Activated CD8-positive, alpha-beta T cell treated with anti-CD3 and anti-CD28 coated beads for 36 hours (primary cell): ENCODE measurements at regions not wholly inside any gene's neighbourhood (a gene's known extent, or its start where the extent isn't known, plus 50 kb on each side); places are given as distances from the start of the nearest gene placed in this dataset.

Source experiments
- ATAC-seq: fragments of 200-7000 bp; cut with Tn5 transposase; one replicate; pipeline ENCODE4 v1.10.0; 2021; ENCODE audit warnings: mild to moderate bottlenecking, moderate library complexity
- CTCF ChIA-PET: fragments of 350-600 bp; sonication (Branson Sonifier 250); formaldehyde crosslinking; loops from one replicate; lab custom pipeline; 2021; ENCODE audit warnings: antibody characterized with exemption; lab: Charles Lee
- POLR2A ChIA-PET: fragments of 350-600 bp; sonication (Branson Sonifier 250); formaldehyde crosslinking; loops from one replicate; lab custom pipeline; 2021; ENCODE audit warnings: antibody characterized with exemption; lab: Charles Lee
- DNase-seq: peaks from one replicate; pipeline ENCODE4 v3.0.0-alpha.2; 2020
- H3K27ac Mint-ChIP-seq: one replicate; pipeline ENCODE4 v1.8.0; 2021; ENCODE audit warnings: mild to moderate bottlenecking, mixed read lengths
- H3K27me3 Mint-ChIP-seq: one replicate; pipeline ENCODE4 v1.8.0; 2021; ENCODE audit warnings: mixed read lengths
- H3K36me3 Mint-ChIP-seq: one replicate; pipeline ENCODE4 v1.8.0; 2021; ENCODE audit warnings: low read depth, mixed read lengths
- H3K4me1 Mint-ChIP-seq: one replicate; pipeline ENCODE4 v1.8.0; 2021; ENCODE audit warnings: low read depth, mixed read lengths
- H3K4me3 Mint-ChIP-seq: one replicate; pipeline ENCODE4 v1.8.0; 2021; ENCODE audit warnings: mild to moderate bottlenecking, moderate library complexity, mixed read lengths
- H3K9me3 Mint-ChIP-seq: one replicate; pipeline ENCODE4 v1.8.0; 2021; ENCODE audit warnings: mixed read lengths
- intact Hi-C: fragments of 100-400 bp; cut with micrococcal nuclease; formaldehyde crosslinking; loops from one replicate; pipeline ENCODE4 v1.10.0; 2022
- TF ChIP-seq, protein P1 (sequence below): fragments of 200-600 bp; IDR thresholded peaks from one replicate; pipeline ENCODE4 v1.8.0; 2022; ENCODE audit warnings: antibody characterized with exemption, mild to moderate bottlenecking

DNA sequence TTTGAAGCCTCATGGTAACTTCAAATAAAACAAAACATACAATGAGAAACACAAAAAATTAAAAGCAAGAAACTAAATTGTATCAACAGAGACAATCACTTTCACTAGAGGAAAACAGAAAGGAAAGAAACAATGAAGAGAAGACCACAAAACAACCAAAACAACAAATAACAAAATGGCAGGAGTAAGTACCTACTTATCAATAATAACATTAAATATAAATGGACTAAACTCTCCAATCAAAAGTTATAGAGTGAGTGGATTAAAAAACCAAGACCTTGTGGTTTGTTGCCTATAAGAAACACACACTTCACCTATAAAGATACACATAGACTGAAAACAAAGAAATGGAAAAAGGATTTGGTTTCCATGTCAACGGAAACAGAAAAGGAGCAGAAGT lies 830.1 kb upstream of the TMEFF2 start:
- ATAC-seq (no peak), DNase-seq (no peak)
- Mint-ChIP-seq H3K4me1 (no peaks in the 10 kb centered on the region), H3K27ac (no peak overlapping the region), H3K4me3 (no peak overlapping the region), H3K36me3 (no peaks in the 10 kb centered on the region), H3K9me3 (peaks cover 4% of the 10 kb centered on the region), H3K27me3 (no peaks in the 10 kb centered on the region)
- intact Hi-C loops: no loop called here
- TF ChIP-seq, protein P1, sequence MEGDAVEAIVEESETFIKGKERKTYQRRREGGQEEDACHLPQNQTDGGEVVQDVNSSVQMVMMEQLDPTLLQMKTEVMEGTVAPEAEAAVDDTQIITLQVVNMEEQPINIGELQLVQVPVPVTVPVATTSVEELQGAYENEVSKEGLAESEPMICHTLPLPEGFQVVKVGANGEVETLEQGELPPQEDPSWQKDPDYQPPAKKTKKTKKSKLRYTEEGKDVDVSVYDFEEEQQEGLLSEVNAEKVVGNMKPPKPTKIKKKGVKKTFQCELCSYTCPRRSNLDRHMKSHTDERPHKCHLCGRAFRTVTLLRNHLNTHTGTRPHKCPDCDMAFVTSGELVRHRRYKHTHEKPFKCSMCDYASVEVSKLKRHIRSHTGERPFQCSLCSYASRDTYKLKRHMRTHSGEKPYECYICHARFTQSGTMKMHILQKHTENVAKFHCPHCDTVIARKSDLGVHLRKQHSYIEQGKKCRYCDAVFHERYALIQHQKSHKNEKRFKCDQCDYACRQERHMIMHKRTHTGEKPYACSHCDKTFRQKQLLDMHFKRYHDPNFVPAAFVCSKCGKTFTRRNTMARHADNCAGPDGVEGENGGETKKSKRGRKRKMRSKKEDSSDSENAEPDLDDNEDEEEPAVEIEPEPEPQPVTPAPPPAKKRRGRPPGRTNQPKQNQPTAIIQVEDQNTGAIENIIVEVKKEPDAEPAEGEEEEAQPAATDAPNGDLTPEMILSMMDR: no peak
- ChIA-PET POLR2A (no interaction called here), CTCF (no interaction called here)

DNA sequence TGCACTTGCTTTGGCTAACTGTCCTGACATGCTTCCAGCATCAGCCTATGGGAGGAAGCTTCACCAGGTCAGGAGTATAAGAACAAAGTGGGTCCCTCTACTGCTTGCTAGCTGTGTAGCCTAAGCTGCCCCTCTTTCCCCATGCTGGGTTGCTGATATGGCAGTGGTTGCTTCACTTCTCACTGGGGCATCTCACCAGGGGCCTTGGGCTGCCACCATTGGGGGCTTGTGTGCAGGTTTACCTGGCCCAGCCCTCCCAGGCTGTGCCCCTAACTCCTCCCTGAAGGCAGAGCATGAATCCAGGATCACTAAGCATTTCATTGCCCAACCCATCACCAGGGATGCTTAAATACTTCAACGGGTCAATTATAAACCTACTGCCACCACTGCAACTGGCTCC lies 817.1 kb upstream of the TMEFF2 start:
- DNase-seq: no peak
- ChIA-PET POLR2A (no interaction called here), CTCF (no interaction called here)
- Mint-ChIP-seq H3K9me3 (peaks cover 4% of the 10 kb centered on the region), H3K27ac (no peak overlapping the region), H3K27me3 (no peaks in the 10 kb centered on the region), H3K4me1 (no peaks in the 10 kb centered on the region), H3K4me3 (no peak overlapping the region), H3K36me3 (no peaks in the 10 kb centered on the region)
- intact Hi-C loops: no loop called here
- TF ChIP-seq, protein P1: no peak
- ATAC-seq: no peak

DNA sequence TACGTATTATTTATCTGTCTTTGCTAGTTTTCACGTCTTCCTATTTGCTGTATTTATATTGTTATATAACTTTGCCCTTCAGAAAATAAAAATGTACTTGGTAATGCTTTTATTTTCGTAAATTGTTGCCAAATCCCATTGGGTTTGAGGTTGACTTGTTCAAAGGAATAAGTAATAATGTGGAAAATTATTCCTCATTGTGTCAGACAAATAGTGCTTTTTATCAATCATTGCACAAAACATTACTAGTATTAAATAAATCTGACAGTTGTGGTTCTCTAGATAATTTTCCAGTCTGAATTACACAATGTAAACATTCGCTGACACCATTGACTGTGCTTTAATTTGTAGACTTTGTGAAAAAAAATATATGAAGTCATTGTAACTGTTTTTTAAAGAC lies 798.3 kb upstream of the TMEFF2 start:
- POLR2A ChIA-PET: no interaction called here
- H3K27ac Mint-ChIP-seq: no peak overlapping the region
- no peaks in the 10 kb centered on the region for H3K36me3 Mint-ChIP-seq
- H3K4me3 Mint-ChIP-seq: no peak overlapping the region
- ATAC-seq (no peak), DNase-seq (no peak)
- H3K4me1 Mint-ChIP-seq: no peaks in the 10 kb centered on the region
- no peaks in the 10 kb centered on the region for H3K27me3 Mint-ChIP-seq
- CTCF ChIA-PET: no interaction called here
- intact Hi-C loops: no loop called here
- peaks cover 6% of the 10 kb centered on the region for H3K9me3 Mint-ChIP-seq
- TF ChIP-seq, protein P1: no peak

DNA sequence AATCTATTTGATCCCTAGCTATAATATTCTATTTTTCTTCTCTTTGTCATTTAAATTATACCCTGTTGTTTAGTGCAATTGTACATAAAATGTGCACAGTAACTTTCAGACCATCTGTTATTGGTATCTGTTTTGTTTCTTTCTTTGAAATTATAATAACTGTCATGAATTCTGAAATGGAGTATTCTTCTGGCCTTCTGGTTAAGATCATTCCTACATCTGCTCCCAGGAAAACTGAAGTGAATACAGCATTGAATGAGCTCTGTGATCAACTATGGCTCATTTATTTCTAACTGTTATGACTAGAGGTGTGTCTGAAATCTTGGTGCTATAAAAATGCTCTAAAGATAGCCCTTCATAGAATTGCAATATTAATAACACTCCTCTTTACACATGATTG lies 788.4 kb upstream of the TMEFF2 start:
- DNase-seq (no peak), ATAC-seq (no peak)
- Mint-ChIP-seq H3K9me3 (peaks cover 4% of the 10 kb centered on the region), H3K27me3 (no peaks in the 10 kb centered on the region), H3K36me3 (no peaks in the 10 kb centered on the region), H3K4me1 (no peaks in the 10 kb centered on the region), H3K4me3 (no peak overlapping the region), H3K27ac (no peak overlapping the region)
- TF ChIP-seq, protein P1: no peak
- CTCF ChIA-PET: no interaction called here
- POLR2A ChIA-PET: no interaction called here
- intact Hi-C loops: no loop called here

DNA sequence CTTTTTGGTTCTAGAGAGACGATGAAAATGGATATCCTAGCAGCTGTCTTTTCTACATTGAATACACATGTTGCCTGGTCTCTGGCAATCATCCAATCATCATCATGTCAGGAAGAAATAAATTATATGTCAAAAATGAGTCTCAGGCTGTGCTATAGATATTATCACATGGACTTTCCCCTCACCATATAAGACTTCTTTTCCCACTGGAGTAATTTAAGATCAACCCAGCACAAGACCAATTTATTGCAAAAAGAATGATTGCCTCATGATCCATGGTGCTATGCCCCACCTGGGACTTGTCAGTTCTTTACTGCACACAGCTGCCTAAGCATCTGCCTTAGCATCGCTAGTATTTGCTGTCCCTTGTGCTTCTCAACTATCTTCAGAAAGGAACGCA lies 783.7 kb upstream of the TMEFF2 start:
- H3K36me3 Mint-ChIP-seq: no peaks in the 10 kb centered on the region
- no peak for DNase-seq
- no peaks in the 10 kb centered on the region for H3K9me3 Mint-ChIP-seq
- H3K4me3 Mint-ChIP-seq: no peak overlapping the region
- H3K27me3 Mint-ChIP-seq: no peaks in the 10 kb centered on the region
- H3K4me1 Mint-ChIP-seq: no peaks in the 10 kb centered on the region
- no peak for ATAC-seq
- ChIA-PET POLR2A (no interaction called here), CTCF (no interaction called here)
- no peak overlapping the region for H3K27ac Mint-ChIP-seq
- intact Hi-C loops: no loop called here
- TF ChIP-seq, protein P1: no peak
